SK-N-SH (cell line): ENCODE measurements at regions not wholly inside any gene's neighbourhood (a gene's known extent, or its start where the extent isn't known, plus 50 kb on each side); places are given as distances from the start of the nearest gene placed in this dataset.

ENCODE experiments used
- CTCF ChIA-PET: fragments of 300-600, 350-600 bp; formaldehyde crosslinking; extraction: SDS; loops from one replicate; lab custom pipeline; 2021; lab: Yijun Ruan, JAX
- POLR2A ChIA-PET: fragments of 350-600 bp; sonication (Branson Sonifier 250); formaldehyde crosslinking; extraction: SDS; loops from one replicate; lab custom pipeline; 2020; ENCODE audit warnings: antibody characterized with exemption, inconsistent platforms; lab: Yijun Ruan, JAX
- DNase-seq: peaks from one replicate; pipeline ENCODE4 v3.0.0; 2012
- H2AFZ ChIP-seq: fragments of 200-600 bp; sonication (generic); 2 replicates; pipeline ENCODE4 v1.8.1; 2016; ENCODE audit warnings: antibody characterized with exemption, mild to moderate bottlenecking, low read depth
- H3F3A ChIP-seq: fragments of 200-600 bp; sonication (generic); replicated peaks from 2 replicates; pipeline ENCODE3; 2016; ENCODE audit warnings: antibody characterized with exemption, mild to moderate bottlenecking; ENCODE audit not compliant: insufficient read depth
- H3K27ac ChIP-seq, 2 experiments: fragments of 200-500 bp in 1 of 2; fragments of 200-600 bp in 1 of 2; sonication (Bioruptor generic) in 1 of 2; sonication (generic), shearing (Covaris generic) in 1 of 2; 2 replicates each; pipeline versions ENCODE4 v1.5.1 to v1.6.1; 2014 to 2016; ENCODE audit warnings: low read depth in 2 of 2, inconsistent platforms in 1 of 2, low read length in 1 of 2, mild to moderate bottlenecking in 1 of 2, mixed read lengths in 1 of 2
- H3K27me3 ChIP-seq: fragments of 200-600 bp; sonication (generic), shearing (Covaris generic); 2 replicates; pipeline ENCODE4 v1.6.1; 2016; ENCODE audit warnings: mixed run types; ENCODE audit not compliant: insufficient read depth
- H3K36me3 ChIP-seq, 2 experiments: fragments of 200-500 bp in 1 of 2; fragments of 200-600 bp in 1 of 2; sonication (Bioruptor generic) in 1 of 2; sonication (generic) in 1 of 2; replicated peaks in 1 of 2; 2 replicates each; pipeline versions ENCODE3 to v1.5.1; 2014 to 2016; ENCODE audit warnings: low read length in 1 of 2, mild to moderate bottlenecking in 1 of 2; ENCODE audit not compliant: insufficient read depth in 2 of 2, control insufficient read depth in 1 of 2
- H3K4me1 ChIP-seq, 2 experiments: fragments of 200-500 bp in 1 of 2; fragments of 200-600 bp in 1 of 2; sonication (Bioruptor generic) in 1 of 2; sonication (generic), shearing (Covaris generic) in 1 of 2; 2 replicates each; pipeline versions ENCODE4 v1.5.1 to v1.6.1; 2014 to 2016; ENCODE audit warnings: low read depth in 1 of 2, low read length in 1 of 2, mixed run types in 1 of 2; ENCODE audit not compliant: insufficient read depth in 2 of 2, control insufficient read depth in 1 of 2
- H3K4me2 ChIP-seq: fragments of 200-600 bp; sonication (generic), shearing (Covaris generic); 2 replicates; pipeline ENCODE4 v1.6.1; 2017; ENCODE audit warnings: mixed run types
- H3K4me3 ChIP-seq, 2 experiments: fragments of 200-500 bp in 1 of 2; fragments of 200-600 bp in 1 of 2; sonication (Bioruptor generic) in 1 of 2; sonication (generic), shearing (Covaris generic) in 1 of 2; 2 replicates each; pipeline versions ENCODE4 v1.5.1 to v1.8.1; 2014 to 2016; ENCODE audit warnings: low read depth in 2 of 2, inconsistent platforms in 1 of 2, low read length in 1 of 2, mild to moderate bottlenecking in 1 of 2, mixed read lengths in 1 of 2, moderate library complexity in 1 of 2
- H3K79me2 ChIP-seq: fragments of 200-600 bp; sonication (generic); 2 replicates; pipeline ENCODE4 v1.8.1; 2017; ENCODE audit warnings: mild to moderate bottlenecking; ENCODE audit not compliant: insufficient read depth
- H3K9ac ChIP-seq: fragments of 200-600 bp; sonication (generic); 2 replicates; pipeline ENCODE4 v1.6.1; 2017; ENCODE audit warnings: mixed run types
- H3K9me2 ChIP-seq: fragments of 200-600 bp; sonication (generic); 2 replicates; pipeline ENCODE4 v1.6.1; 2017; ENCODE audit warnings: mixed run types
- H3K9me3 ChIP-seq: fragments of 200-600 bp; sonication (generic); 2 replicates; pipeline ENCODE4 v1.6.1; 2017; ENCODE audit warnings: mixed run types, mild to moderate bottlenecking, moderate library complexity
- H4K20me1 ChIP-seq: fragments of 200-600 bp; sonication (generic); 2 replicates; pipeline ENCODE4 v1.6.1; 2017; ENCODE audit warnings: mild to moderate bottlenecking, mixed run types; ENCODE audit not compliant: insufficient read depth
- ELF1 ChIP-seq: IDR thresholded peaks from 2 replicates; pipeline ENCODE4 v1.4.0; 2012
- GABPA ChIP-seq: IDR thresholded peaks from 2 replicates; pipeline ENCODE4 v1.4.0; 2012; ENCODE audit warnings: low read depth, mild to moderate bottlenecking
- GATA2 ChIP-seq: sonication (generic); formaldehyde crosslinking; IDR thresholded peaks from 2 replicates; pipeline ENCODE4 v1.5.0; 2020; ENCODE audit warnings: mild to moderate bottlenecking, missing genetic modification reagents
- JUND ChIP-seq: IDR thresholded peaks from 2 replicates; pipeline ENCODE4 v1.4.0; 2012
- MXI1 ChIP-seq: IDR thresholded peaks from 2 replicates; pipeline ENCODE4 v1.6.1; 2012; ENCODE audit warnings: mild to moderate bottlenecking, low read depth, low read length, improper control_type of control experiment
- NFIC ChIP-seq: IDR thresholded peaks from 2 replicates; pipeline ENCODE4 v1.4.0; 2012; ENCODE audit warnings: borderline replicate concordance
- NRF1 ChIP-seq: IDR thresholded peaks from 2 replicates; pipeline ENCODE4 v1.6.1; 2012; ENCODE audit warnings: low read depth, mild to moderate bottlenecking, low read length
- RAD21 ChIP-seq: IDR thresholded peaks from 2 replicates; pipeline ENCODE4 v1.6.1; 2012; ENCODE audit warnings: mild to moderate bottlenecking, low read length
- RCOR1 ChIP-seq: fragments of 150-350 bp; IDR thresholded peaks from 2 replicates; pipeline ENCODE4 v1.6.1; 2017; ENCODE audit warnings: antibody characterized with exemption, low read length
- RFX5 ChIP-seq: IDR thresholded peaks from 2 replicates; pipeline ENCODE4 v1.6.1; 2012; ENCODE audit warnings: mild to moderate bottlenecking, improper control_type of control experiment, low read length
- SMC3 ChIP-seq: IDR thresholded peaks from 2 replicates; pipeline ENCODE4 v1.6.1; 2012; ENCODE audit warnings: low read depth, low read length, improper control_type of control experiment
- TAF1 ChIP-seq: IDR thresholded peaks from 2 replicates; pipeline ENCODE4 v1.6.1; 2012; ENCODE audit warnings: low read depth, mild to moderate bottlenecking, low read length, moderate library complexity, borderline replicate concordance
- YY1 ChIP-seq: IDR thresholded peaks from 2 replicates; pipeline ENCODE4 v1.4.0; 2012; ENCODE audit warnings: low read depth, mild to moderate bottlenecking
- WGBS: methylation state at CpG from one replicate; pipeline ENCODE4 v1.1.6; 2017; ENCODE audit warnings: low lambda C conversion rate; 5-methylcytosine and 5-hydroxymethylcytosine counted together
- TF ChIP-seq, protein P1 (sequence below): IDR thresholded peaks from 2 replicates; pipeline ENCODE4; 2012
- TF ChIP-seq, protein P2 (sequence below): fragments of 200-600 bp; sonication (generic); IDR thresholded peaks from 2 replicates; pipeline ENCODE4 v1.6.1; 2017; ENCODE audit warnings: antibody characterized with exemption, mild to moderate bottlenecking, moderate library complexity
- TF ChIP-seq, protein P3 (sequence below): IDR thresholded peaks from 2 replicates; pipeline ENCODE4 v1.6.1; 2012; ENCODE audit warnings: mild to moderate bottlenecking, low read depth, low read length, moderate library complexity

DNA sequence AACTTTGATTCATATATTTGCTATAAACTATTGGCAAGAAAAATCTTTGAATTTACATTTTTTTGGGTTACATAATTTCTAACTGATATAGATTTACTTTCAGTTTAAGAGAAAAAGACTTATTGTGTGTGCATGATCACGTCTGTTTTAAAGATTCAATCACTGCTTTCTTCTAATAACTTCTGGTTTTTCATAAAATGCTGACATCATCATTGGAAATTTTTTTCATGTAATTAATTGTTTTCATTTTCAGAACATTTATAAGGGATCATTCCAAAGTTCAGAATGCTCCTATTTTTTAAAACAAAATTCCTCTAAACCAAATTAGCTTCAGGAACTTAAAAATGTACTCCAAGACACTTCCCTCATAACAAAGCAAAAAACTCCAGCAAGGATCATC, 500.7 kb upstream of the GBE1 start:
- no peak overlapping the region for H3K9ac ChIP-seq
- H3K4me3 ChIP-seq: no peak overlapping the region
- TF ChIP-seq SMC3 (no peak), NFIC (no peak), GATA2 (no peak), MXI1 (no peak), ELF1 (no peak), RAD21 (no peak), NRF1 (no peak), JUND (no peak), RCOR1 (no peak), YY1 (no peak), GABPA (no peak), RFX5 (no peak), TAF1 (no peak)
- TF ChIP-seq, protein P1, sequence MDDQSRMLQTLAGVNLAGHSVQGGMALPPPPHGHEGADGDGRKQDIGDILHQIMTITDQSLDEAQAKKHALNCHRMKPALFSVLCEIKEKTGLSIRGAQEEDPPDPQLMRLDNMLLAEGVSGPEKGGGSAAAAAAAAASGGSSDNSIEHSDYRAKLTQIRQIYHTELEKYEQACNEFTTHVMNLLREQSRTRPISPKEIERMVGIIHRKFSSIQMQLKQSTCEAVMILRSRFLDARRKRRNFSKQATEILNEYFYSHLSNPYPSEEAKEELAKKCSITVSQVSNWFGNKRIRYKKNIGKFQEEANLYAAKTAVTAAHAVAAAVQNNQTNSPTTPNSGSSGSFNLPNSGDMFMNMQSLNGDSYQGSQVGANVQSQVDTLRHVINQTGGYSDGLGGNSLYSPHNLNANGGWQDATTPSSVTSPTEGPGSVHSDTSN: no peak
- TF ChIP-seq, protein P2, sequence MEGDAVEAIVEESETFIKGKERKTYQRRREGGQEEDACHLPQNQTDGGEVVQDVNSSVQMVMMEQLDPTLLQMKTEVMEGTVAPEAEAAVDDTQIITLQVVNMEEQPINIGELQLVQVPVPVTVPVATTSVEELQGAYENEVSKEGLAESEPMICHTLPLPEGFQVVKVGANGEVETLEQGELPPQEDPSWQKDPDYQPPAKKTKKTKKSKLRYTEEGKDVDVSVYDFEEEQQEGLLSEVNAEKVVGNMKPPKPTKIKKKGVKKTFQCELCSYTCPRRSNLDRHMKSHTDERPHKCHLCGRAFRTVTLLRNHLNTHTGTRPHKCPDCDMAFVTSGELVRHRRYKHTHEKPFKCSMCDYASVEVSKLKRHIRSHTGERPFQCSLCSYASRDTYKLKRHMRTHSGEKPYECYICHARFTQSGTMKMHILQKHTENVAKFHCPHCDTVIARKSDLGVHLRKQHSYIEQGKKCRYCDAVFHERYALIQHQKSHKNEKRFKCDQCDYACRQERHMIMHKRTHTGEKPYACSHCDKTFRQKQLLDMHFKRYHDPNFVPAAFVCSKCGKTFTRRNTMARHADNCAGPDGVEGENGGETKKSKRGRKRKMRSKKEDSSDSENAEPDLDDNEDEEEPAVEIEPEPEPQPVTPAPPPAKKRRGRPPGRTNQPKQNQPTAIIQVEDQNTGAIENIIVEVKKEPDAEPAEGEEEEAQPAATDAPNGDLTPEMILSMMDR: no peak
- TF ChIP-seq, protein P3, sequence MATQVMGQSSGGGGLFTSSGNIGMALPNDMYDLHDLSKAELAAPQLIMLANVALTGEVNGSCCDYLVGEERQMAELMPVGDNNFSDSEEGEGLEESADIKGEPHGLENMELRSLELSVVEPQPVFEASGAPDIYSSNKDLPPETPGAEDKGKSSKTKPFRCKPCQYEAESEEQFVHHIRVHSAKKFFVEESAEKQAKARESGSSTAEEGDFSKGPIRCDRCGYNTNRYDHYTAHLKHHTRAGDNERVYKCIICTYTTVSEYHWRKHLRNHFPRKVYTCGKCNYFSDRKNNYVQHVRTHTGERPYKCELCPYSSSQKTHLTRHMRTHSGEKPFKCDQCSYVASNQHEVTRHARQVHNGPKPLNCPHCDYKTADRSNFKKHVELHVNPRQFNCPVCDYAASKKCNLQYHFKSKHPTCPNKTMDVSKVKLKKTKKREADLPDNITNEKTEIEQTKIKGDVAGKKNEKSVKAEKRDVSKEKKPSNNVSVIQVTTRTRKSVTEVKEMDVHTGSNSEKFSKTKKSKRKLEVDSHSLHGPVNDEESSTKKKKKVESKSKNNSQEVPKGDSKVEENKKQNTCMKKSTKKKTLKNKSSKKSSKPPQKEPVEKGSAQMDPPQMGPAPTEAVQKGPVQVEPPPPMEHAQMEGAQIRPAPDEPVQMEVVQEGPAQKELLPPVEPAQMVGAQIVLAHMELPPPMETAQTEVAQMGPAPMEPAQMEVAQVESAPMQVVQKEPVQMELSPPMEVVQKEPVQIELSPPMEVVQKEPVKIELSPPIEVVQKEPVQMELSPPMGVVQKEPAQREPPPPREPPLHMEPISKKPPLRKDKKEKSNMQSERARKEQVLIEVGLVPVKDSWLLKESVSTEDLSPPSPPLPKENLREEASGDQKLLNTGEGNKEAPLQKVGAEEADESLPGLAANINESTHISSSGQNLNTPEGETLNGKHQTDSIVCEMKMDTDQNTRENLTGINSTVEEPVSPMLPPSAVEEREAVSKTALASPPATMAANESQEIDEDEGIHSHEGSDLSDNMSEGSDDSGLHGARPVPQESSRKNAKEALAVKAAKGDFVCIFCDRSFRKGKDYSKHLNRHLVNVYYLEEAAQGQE: no peak
- 0 out of 2 replicates have a peak overlapping the region, but pooled peaks have one; percentile 42 for H2AFZ ChIP-seq
- POLR2A ChIA-PET: no interaction called here
- no peak for DNase-seq
- no peaks in the 10 kb centered on the region for H3K4me1 ChIP-seq
- H3K9me2 ChIP-seq: no peaks in the 10 kb centered on the region
- no peaks in the 10 kb centered on the region for H3F3A ChIP-seq
- H3K36me3 ChIP-seq: no peaks in the 10 kb centered on the region
- H3K27ac ChIP-seq: no peak overlapping the region
- no peaks in the 10 kb centered on the region for H3K79me2 ChIP-seq
- no peaks in the 10 kb centered on the region for H3K9me3 ChIP-seq
- no peaks in the 10 kb centered on the region for H3K27me3 ChIP-seq
- CTCF ChIA-PET: interaction anchor here (0.9 kb wide), 1 partner anchor 351 kb away, joined by 3 read pairs; no protein-coding TSS in a partner anchor
- WGBS: 5% methylated on average over 1 of the region's 1 CpG
- H4K20me1 ChIP-seq: no peaks in the 10 kb centered on the region
- no peak overlapping the region for H3K4me2 ChIP-seq
